22Rv1 (cell line): ENCODE measurements at regions not wholly inside any gene's neighbourhood (a gene's known extent, or its start where the extent isn't known, plus 50 kb on each side); places are given as distances from the start of the nearest gene placed in this dataset.

Experiments
- ZFX ChIP-seq: fragments of 450-650 bp; IDR thresholded peaks from 2 replicates; pipeline ENCODE4 v1.6.1; 2017; ENCODE audit warnings: antibody characterized with exemption, borderline replicate concordance
- TF ChIP-seq, protein P1 (sequence below): fragments of 450-650 bp; IDR thresholded peaks from 2 replicates; pipeline ENCODE4 v1.5.1; 2017; ENCODE audit warnings: mild to moderate bottlenecking

DNA sequence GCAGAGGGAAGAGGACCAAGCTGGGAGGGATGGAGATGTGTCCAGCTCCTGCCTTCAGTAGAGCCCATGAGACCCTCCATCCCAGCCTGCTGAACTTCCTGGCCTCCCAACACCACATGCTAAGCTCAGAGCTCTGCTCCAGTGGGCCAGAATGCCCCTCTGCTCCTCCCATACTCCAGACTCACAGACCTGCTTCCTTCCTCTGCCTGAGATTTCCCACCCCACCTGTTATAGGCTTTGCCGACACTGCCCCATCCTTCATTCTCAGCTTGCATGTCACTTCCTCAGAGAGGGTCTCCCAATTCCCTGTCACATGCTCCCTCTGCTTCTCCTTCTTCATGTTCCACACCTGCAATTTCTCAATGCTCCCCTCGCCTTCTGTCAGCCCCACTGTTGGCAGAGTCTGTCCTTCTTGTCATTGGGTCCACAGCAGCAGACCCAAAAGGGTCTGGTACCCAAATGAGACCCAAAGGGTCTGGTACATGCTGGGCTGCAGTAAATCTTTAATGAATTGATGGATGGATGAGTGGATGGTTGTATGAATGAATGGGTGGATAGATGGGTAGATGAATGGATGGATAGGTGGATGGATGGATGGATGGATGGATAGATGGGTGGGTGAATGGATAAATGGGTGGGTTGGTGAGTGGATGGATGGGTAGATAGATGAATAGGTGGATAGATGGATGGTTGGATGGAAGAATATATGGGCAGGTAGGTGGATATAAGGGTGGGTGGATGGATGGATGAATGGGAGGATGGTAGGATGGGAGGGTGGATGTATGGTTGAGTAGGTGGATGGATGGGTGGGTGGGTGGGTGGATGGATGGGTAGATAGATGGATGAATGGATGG is 105.3 kb upstream of the FGF3 start:
- TF ChIP-seq, protein P1, sequence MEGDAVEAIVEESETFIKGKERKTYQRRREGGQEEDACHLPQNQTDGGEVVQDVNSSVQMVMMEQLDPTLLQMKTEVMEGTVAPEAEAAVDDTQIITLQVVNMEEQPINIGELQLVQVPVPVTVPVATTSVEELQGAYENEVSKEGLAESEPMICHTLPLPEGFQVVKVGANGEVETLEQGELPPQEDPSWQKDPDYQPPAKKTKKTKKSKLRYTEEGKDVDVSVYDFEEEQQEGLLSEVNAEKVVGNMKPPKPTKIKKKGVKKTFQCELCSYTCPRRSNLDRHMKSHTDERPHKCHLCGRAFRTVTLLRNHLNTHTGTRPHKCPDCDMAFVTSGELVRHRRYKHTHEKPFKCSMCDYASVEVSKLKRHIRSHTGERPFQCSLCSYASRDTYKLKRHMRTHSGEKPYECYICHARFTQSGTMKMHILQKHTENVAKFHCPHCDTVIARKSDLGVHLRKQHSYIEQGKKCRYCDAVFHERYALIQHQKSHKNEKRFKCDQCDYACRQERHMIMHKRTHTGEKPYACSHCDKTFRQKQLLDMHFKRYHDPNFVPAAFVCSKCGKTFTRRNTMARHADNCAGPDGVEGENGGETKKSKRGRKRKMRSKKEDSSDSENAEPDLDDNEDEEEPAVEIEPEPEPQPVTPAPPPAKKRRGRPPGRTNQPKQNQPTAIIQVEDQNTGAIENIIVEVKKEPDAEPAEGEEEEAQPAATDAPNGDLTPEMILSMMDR, result no peak
- no peak for TF ChIP-seq ZFX
